ENCODE measurements at regions not wholly inside any gene's neighbourhood (a gene's known extent, or its start where the extent isn't known, plus 50 kb on each side); places are given as distances from the start of the nearest gene placed in this dataset.

- TF ChIP-seq TAF1 (IDR thresholded peaks at IDR 0.05; ENCODE audit: borderline replicate concordance, insufficient read depth, low read length) (no peak), SIN3A (IDR thresholded peaks at IDR 0.05; ENCODE audit: borderline replicate concordance, insufficient read depth, low read length) (no peak), REST (IDR thresholded peaks at IDR 0.05; ENCODE audit: insufficient read depth in 1 of 2, low read depth in 2 of 2, low read length in 2 of 2) (no peak), POLR2AphosphoS5 (IDR thresholded peaks at IDR 0.05; ENCODE audit: low read depth, low read length) (no peak), FOXP2 (optimal IDR thresholded peaks at IDR 0.05; ENCODE audit: borderline replicate concordance, extremely low read depth, extremely low read length, insufficient read depth) (no peak)
Observed at GRCh38 chr18:34525244-34525643, 184.9 kb upstream of the DTNA start.

DNA sequence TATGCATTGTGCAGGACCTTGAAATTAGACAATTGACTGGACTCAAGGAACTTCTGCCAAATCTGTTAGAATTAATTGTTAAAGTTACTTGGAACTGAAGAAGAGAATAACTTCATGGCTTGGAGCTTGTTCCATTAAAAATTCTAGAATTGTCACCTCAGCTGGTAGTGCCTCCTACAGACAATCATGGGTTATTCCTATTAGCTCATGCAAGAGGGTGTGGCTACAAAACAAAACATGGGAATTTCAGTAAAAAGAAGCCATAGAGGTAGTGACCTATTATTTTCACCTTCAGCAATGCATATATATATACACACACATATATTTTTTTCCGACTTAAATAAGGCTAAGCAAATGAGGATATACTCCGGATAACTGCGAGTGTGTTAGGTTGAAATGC, 181.9 kb upstream of the DTNA start:
- TF ChIP-seq REST (IDR thresholded peaks at IDR 0.05; ENCODE audit: insufficient read depth in 1 of 2, low read depth in 2 of 2, low read length in 2 of 2), result no peak
- no peak for TF ChIP-seq POLR2AphosphoS5 (IDR thresholded peaks at IDR 0.05; ENCODE audit: low read depth, low read length)
- no peak for TF ChIP-seq FOXP2 (optimal IDR thresholded peaks at IDR 0.05; ENCODE audit: borderline replicate concordance, extremely low read depth, extremely low read length, insufficient read depth)

DNA sequence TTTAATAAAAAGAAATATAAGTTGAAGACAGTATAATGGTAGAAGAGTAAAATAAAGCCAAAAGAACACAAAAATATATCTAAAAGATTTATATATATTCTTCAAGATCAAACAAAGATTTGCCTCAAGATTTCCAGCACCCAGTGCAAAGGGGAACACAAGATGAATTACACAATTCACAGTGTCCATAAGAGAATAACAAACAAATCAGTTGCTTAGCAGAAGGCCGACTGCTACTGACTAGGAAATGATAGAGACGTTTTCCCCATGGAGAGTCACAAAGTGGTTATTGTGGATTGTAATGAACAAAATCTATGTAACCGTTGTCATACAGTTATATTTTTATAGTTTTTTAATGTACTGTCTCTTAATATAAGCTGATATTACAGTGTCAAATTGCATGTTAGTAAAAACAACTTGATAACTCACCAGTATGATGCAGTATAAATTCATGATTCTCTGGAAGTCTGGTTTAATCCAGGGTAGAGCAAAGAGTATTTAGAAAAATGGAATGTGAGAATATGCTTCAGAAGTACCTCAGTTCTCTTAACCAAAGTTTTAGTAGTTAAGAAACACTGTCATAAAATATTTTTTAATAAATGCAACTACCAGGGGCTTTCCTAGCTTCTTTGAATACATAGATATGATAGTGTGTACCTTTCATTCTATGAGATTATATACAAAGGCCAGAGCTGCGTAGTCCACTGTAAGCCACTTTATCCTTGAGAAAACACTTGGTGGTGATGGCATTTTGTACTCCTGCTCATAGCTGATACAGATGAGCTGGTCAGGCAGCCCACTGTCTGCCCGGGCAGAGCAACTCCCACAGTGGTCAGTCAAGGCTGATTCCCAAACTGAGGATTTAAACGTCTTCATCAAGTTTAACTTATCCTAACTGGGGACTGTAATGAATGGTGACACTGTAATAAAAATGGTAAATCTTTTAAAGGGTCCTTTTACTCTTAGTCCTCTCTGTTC, 180.5 kb upstream of the DTNA start:
- no peak for TF ChIP-seq SIN3A (IDR thresholded peaks at IDR 0.05; ENCODE audit: borderline replicate concordance, insufficient read depth, low read length)
- no peak for TF ChIP-seq FOXP2 (optimal IDR thresholded peaks at IDR 0.05; ENCODE audit: borderline replicate concordance, extremely low read depth, extremely low read length, insufficient read depth)
- no peak for TF ChIP-seq POLR2AphosphoS5 (IDR thresholded peaks at IDR 0.05; ENCODE audit: low read depth, low read length)
- no peak for TF ChIP-seq TAF1 (IDR thresholded peaks at IDR 0.05; ENCODE audit: borderline replicate concordance, insufficient read depth, low read length)
- no peak for TF ChIP-seq REST (IDR thresholded peaks at IDR 0.05; ENCODE audit: insufficient read depth in 1 of 2, low read depth in 2 of 2, low read length in 2 of 2)

DNA sequence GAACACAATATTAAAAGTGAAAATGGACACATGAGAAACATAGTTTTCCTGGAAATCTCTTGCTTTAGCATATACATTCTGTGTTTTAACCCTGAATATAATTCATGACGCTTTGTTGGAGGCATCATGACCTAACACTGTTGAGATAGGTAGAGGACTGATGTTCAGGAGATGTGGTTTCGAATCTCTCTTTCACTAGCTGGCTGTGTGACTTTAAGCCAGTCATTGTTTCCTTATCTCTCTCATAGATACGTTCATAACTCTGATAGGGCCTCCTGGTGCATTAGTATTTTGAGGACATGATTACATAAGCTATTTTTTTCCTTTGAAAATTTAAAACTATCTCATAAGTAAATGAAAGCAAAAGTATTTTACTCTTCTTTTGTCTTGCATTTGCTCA, 179.0 kb upstream of the DTNA start:
- TF ChIP-seq TAF1 (IDR thresholded peaks at IDR 0.05; ENCODE audit: borderline replicate concordance, insufficient read depth, low read length) (no peak), FOXP2 (optimal IDR thresholded peaks at IDR 0.05; ENCODE audit: borderline replicate concordance, extremely low read depth, extremely low read length, insufficient read depth) (no peak), REST (IDR thresholded peaks at IDR 0.05; ENCODE audit: insufficient read depth in 1 of 2, low read depth in 2 of 2, low read length in 2 of 2) (no peak), POLR2AphosphoS5 (IDR thresholded peaks at IDR 0.05; ENCODE audit: low read depth, low read length) (no peak), SIN3A (IDR thresholded peaks at IDR 0.05; ENCODE audit: borderline replicate concordance, insufficient read depth, low read length) (no peak)

Measured in PFSK-1 (cell line).